ENCODE measurements at regions not wholly inside any gene's neighbourhood (a gene's known extent, or its start where the extent isn't known, plus 50 kb on each side); places are given as distances from the start of the nearest gene placed in this dataset.

- no peak for TF ChIP-seq PAXIP1 (CRISPR knock-in tag; conservative IDR thresholded peaks at IDR 0.05)
- no peak for TF ChIP-seq ZNF691 (CRISPR knock-in tag; IDR thresholded peaks at IDR 0.05; ENCODE audit: borderline replicate concordance, low read depth)
- no peak for TF ChIP-seq ZNF451 (CRISPR knock-in tag; IDR thresholded peaks at IDR 0.05)
- TF ChIP-seq ZZZ3 (CRISPR knock-in tag; IDR thresholded peaks at IDR 0.05; ENCODE audit: borderline replicate concordance), result no peak
- no peak for TF ChIP-seq CENPT (CRISPR knock-in tag; IDR thresholded peaks at IDR 0.05; ENCODE audit: low read depth)
- TF ChIP-seq MBNL3 (CRISPR knock-in tag; conservative IDR thresholded peaks at IDR 0.05), result no peak
- no peak for TF ChIP-seq BRF2 (CRISPR knock-in tag; IDR thresholded peaks at IDR 0.05)
These were observed 398.0 kb downstream of the NPIPA8 start (continued) for GRCh38 chr16:17938546-17938945.

Data from HepG2 (cell line).